Ectodermal cell (in vitro differentiated cells): ENCODE measurements at regions not wholly inside any gene's neighbourhood (a gene's known extent, or its start where the extent isn't known, plus 50 kb on each side); places are given as distances from the start of the nearest gene placed in this dataset.

Experiments
- H3K27ac ChIP-seq: 2 replicates; pipeline ENCODE4 v1.7.0; 2013; ENCODE audit warnings: mild to moderate bottlenecking, low read depth, low read length; ENCODE audit not compliant: insufficient read depth, poor library complexity, severe bottlenecking
- H3K27me3 ChIP-seq: 2 replicates; pipeline ENCODE4 v1.7.0; 2013; ENCODE audit warnings: mild to moderate bottlenecking, low read length; ENCODE audit not compliant: insufficient read depth, control insufficient read depth, poor library complexity, severe bottlenecking
- H3K36me3 ChIP-seq: one replicate; pipeline ENCODE4 v1.7.0; 2013; ENCODE audit warnings: low read length; ENCODE audit not compliant: control insufficient read depth, insufficient read depth
- H3K4me1 ChIP-seq: one replicate; pipeline ENCODE4 v1.7.0; 2013; ENCODE audit warnings: low read length; ENCODE audit not compliant: control insufficient read depth, insufficient read depth
- H3K4me3 ChIP-seq: 2 replicates; pipeline ENCODE4 v1.7.0; 2013; ENCODE audit warnings: low read depth, low read length, control low read depth; ENCODE audit not compliant: insufficient read depth
- H3K9me3 ChIP-seq: 2 replicates; pipeline ENCODE4 v1.7.0; 2013; ENCODE audit warnings: mild to moderate bottlenecking, low read length, moderate library complexity; ENCODE audit not compliant: control insufficient read depth
- WGBS, 2 experiments: methylation state at CpG; one replicate each; pipeline ENCODE4 v1.1.7; 2013; ENCODE audit warnings: missing lambda C conversion rate in 2 of 2; 5-methylcytosine and 5-hydroxymethylcytosine counted together

- no peaks in the 10 kb centered on the region for H3K27me3 ChIP-seq
- H3K4me3 ChIP-seq = no peak overlapping the region
- no peaks in the 10 kb centered on the region for H3K36me3 ChIP-seq
- H3K9me3 ChIP-seq = no peaks in the 10 kb centered on the region
- WGBS, 2 experiments = 93% methylated on average over 5 of the region's 5 CpGs
- no peaks in the 10 kb centered on the region for H3K4me1 ChIP-seq
- H3K27ac ChIP-seq = peak overlapping the region; percentile 16
Measured at GRCh38 chr14:83356080-83356479, 1822.4 kb upstream of the SEL1L start.

- no CpG with 5 or more reads among the region's 1 CpG for WGBS, 2 experiments
- H3K9me3 ChIP-seq = no peaks in the 10 kb centered on the region
- no peak overlapping the region for H3K27ac ChIP-seq
- H3K27me3 ChIP-seq = no peaks in the 10 kb centered on the region
- no peaks in the 10 kb centered on the region for H3K4me1 ChIP-seq
- no peaks in the 10 kb centered on the region for H3K36me3 ChIP-seq
- H3K4me3 ChIP-seq = no peak overlapping the region
Measured at GRCh38 chr14:83372271-83372670, 1838.6 kb upstream of the SEL1L start.

GRCh38 chr14:83379436-83379835 is 1845.8 kb upstream of the SEL1L start:
- WGBS, 2 experiments = 90 to 92% methylated on average over 3 of the region's 3 CpGs
- no peaks in the 10 kb centered on the region for H3K36me3 ChIP-seq
- H3K9me3 ChIP-seq = no peaks in the 10 kb centered on the region
- no peak overlapping the region for H3K27ac ChIP-seq
- H3K4me1 ChIP-seq = no peaks in the 10 kb centered on the region
- no peak overlapping the region for H3K4me3 ChIP-seq
- H3K27me3 ChIP-seq = no peaks in the 10 kb centered on the region

- no peaks in the 10 kb centered on the region for H3K36me3 ChIP-seq
- no peak overlapping the region for H3K27ac ChIP-seq
- WGBS, 2 experiments = 91 to 96% methylated on average over 3 of the region's 3 CpGs
- no peaks in the 10 kb centered on the region for H3K4me1 ChIP-seq
- H3K4me3 ChIP-seq = no peak overlapping the region
- H3K27me3 ChIP-seq = no peaks in the 10 kb centered on the region
- no peaks in the 10 kb centered on the region for H3K9me3 ChIP-seq
Measured at GRCh38 chr14:83384253-83384652, 1850.6 kb upstream of the SEL1L start.

DNA sequence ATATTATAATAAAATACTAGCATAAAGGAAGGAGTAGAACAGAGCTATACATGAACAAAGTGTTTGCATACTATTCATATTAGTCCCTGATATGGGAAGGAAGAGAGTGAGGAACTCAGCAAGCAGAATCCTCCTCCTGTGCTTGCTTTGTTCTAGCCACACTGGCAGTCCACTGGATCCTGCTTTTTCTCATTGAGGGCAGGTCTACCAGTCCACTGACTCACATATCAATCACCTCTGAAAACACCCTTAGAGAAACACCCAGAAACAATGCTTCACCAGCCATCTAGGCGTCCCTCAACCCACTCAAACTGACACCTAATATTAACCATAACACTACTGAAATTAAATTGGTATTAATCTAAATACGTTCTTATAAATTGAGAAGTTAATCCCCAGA is 1861.7 kb upstream of the SEL1L start:
- 71 to 89% methylated on average over 1 of the region's 2 CpGs for WGBS, 2 experiments
- Histone ChIP-seq H3K4me3 (no peak overlapping the region), H3K9me3 (no peaks in the 10 kb centered on the region), H3K36me3 (no peaks in the 10 kb centered on the region), H3K4me1 (no peaks in the 10 kb centered on the region), H3K27me3 (no peaks in the 10 kb centered on the region), H3K27ac (no peak overlapping the region)

- 97 to 100% methylated on average over 2 of the region's 2 CpGs for WGBS, 2 experiments
- Histone ChIP-seq H3K36me3 (no peaks in the 10 kb centered on the region), H3K9me3 (no peaks in the 10 kb centered on the region), H3K4me3 (no peak overlapping the region), H3K27ac (no peak overlapping the region), H3K27me3 (no peaks in the 10 kb centered on the region), H3K4me1 (no peaks in the 10 kb centered on the region)
Measured at GRCh38 chr14:83416476-83416875, 1882.8 kb upstream of the SEL1L start.

DNA sequence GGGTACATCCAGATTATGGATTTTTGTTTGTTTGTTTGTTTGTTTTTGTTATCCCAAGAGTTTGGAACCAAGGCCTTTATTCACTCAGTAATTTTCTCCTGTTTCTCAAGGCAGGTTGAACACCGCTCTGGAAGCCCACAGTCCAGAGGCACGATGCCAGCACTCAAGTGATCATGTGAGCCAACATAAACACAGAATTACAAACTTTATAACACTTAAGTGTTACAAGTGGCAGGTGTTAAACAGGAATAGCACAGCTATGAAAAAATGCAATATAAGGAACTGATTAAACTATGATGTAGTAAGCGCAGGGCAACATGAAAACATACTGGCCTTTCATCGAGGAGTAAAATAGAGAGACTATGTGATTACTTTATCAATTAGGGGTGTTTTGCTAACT is 1885.8 kb upstream of the SEL1L start:
- no peaks in the 10 kb centered on the region for H3K9me3 ChIP-seq
- no peaks in the 10 kb centered on the region for H3K27me3 ChIP-seq
- H3K27ac ChIP-seq = no peak overlapping the region
- no peaks in the 10 kb centered on the region for H3K36me3 ChIP-seq
- 97 to 98% methylated on average over 4 of the region's 4 CpGs for WGBS, 2 experiments
- H3K4me1 ChIP-seq = no peaks in the 10 kb centered on the region
- no peak overlapping the region for H3K4me3 ChIP-seq

- no peaks in the 10 kb centered on the region for H3K9me3 ChIP-seq
- no peaks in the 10 kb centered on the region for H3K27me3 ChIP-seq
- H3K4me3 ChIP-seq = no peak overlapping the region
- no peaks in the 10 kb centered on the region for H3K4me1 ChIP-seq
- H3K27ac ChIP-seq = no peak overlapping the region
- no peaks in the 10 kb centered on the region for H3K36me3 ChIP-seq
- WGBS, 2 experiments = 97% methylated on average over 2 of the region's 2 CpGs
Measured at GRCh38 chr14:83421711-83422110, 1888.1 kb upstream of the SEL1L start.

GRCh38 chr14:83425138-83425537 is 1891.5 kb upstream of the SEL1L start:
- Histone ChIP-seq H3K9me3 (no peaks in the 10 kb centered on the region), H3K36me3 (no peaks in the 10 kb centered on the region), H3K27me3 (no peaks in the 10 kb centered on the region), H3K4me1 (no peaks in the 10 kb centered on the region), H3K27ac (no peak overlapping the region), H3K4me3 (no peak overlapping the region)

- Histone ChIP-seq H3K4me1 (no peaks in the 10 kb centered on the region), H3K27ac (no peak overlapping the region), H3K4me3 (no peak overlapping the region), H3K36me3 (no peaks in the 10 kb centered on the region), H3K9me3 (no peaks in the 10 kb centered on the region), H3K27me3 (no peaks in the 10 kb centered on the region)
- WGBS, 2 experiments = 94 to 100% methylated on average over 2 of the region's 2 CpGs
Measured at GRCh38 chr14:83425706-83426105, 1892.1 kb upstream of the SEL1L start.

- H3K27me3 ChIP-seq = no peaks in the 10 kb centered on the region
- H3K4me3 ChIP-seq = no peak overlapping the region
- no peaks in the 10 kb centered on the region for H3K36me3 ChIP-seq
Measured at GRCh38 chr14:83433618-83434017, 1900.0 kb upstream of the SEL1L start.

More at GRCh38 chr14:83433618-83434017, 1900.0 kb upstream of the SEL1L start:
- WGBS, 2 experiments = 80% methylated on average over 1 of the region's 1 CpG; no CpG with 5 or more reads in 1 of the 2 experiments
- Histone ChIP-seq H3K4me1 (no peaks in the 10 kb centered on the region), H3K9me3 (no peaks in the 10 kb centered on the region), H3K27ac (no peak overlapping the region)
